Glutamatergic neuron (in vitro differentiated cells): ENCODE measurements at regions not wholly inside any gene's neighbourhood (a gene's known extent, or its start where the extent isn't known, plus 50 kb on each side); places are given as distances from the start of the nearest gene placed in this dataset.
"Not testable (repeated sequence)": the region's sequence is repeated elsewhere in the genome, so short reads cannot be mapped to it uniquely, and the experiment has no call there.

ENCODE experiments used
- DNase-seq: peaks from one replicate; pipeline ENCODE4 v3.0.0; 2022
- H3K27ac Mint-ChIP-seq: one replicate; pipeline ENCODE4 v1.8.0; 2020; ENCODE audit warnings: mild to moderate bottlenecking, mixed read lengths, inconsistent platforms; ENCODE audit not compliant: unreplicated experiment
- H3K27me3 Mint-ChIP-seq: one replicate; pipeline ENCODE4 v1.8.0; 2020; ENCODE audit warnings: mild to moderate bottlenecking, moderate library complexity, mixed read lengths, inconsistent platforms; ENCODE audit not compliant: unreplicated experiment
- H3K36me3 Mint-ChIP-seq: one replicate; pipeline ENCODE4 v1.8.0; 2020; ENCODE audit warnings: mild to moderate bottlenecking, mixed read lengths, inconsistent platforms; ENCODE audit not compliant: unreplicated experiment
- H3K4me1 Mint-ChIP-seq: one replicate; pipeline ENCODE4 v1.8.0; 2020; ENCODE audit warnings: mild to moderate bottlenecking, low read depth, mixed read lengths, inconsistent platforms; ENCODE audit not compliant: unreplicated experiment
- H3K4me3 Mint-ChIP-seq: one replicate; pipeline ENCODE4 v1.8.0; 2020; ENCODE audit warnings: mild to moderate bottlenecking, mixed read lengths, inconsistent platforms; ENCODE audit not compliant: unreplicated experiment
- H3K9me3 Mint-ChIP-seq: one replicate; pipeline ENCODE4 v1.8.0; 2020; ENCODE audit warnings: mild to moderate bottlenecking, moderate library complexity, mixed read lengths, inconsistent platforms; ENCODE audit not compliant: unreplicated experiment
- TF ChIP-seq, protein P1 (sequence below): fragments of 200-600 bp; sonication (generic); IDR thresholded peaks from one replicate; pipeline ENCODE4 v1.5.0; 2021; ENCODE audit not compliant: partially characterized antibody, unreplicated experiment

DNA sequence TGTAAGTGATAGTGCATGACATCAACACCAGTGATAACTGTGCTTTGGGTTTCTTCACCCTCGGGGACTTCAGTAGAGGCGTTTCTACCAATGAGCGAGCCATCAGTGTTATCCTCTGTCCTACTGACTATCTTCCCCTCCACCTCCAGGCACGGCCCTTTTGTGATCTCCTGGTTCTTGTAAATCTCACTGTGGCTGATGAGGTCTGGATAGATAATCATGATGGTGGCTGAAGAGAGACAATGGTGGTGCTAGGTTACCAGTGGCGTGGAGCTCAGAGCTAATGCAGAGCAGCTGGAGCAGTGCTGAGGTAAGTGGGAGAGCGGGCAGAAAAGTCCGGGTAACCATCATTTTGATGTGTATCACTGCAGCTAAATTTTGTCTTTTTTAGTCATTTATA, 816.6 kb downstream of the GLUD2 start:
- no peak overlapping the region for H3K27ac Mint-ChIP-seq
- H3K36me3 Mint-ChIP-seq = no peaks in the 10 kb centered on the region
- TF ChIP-seq, protein P1, sequence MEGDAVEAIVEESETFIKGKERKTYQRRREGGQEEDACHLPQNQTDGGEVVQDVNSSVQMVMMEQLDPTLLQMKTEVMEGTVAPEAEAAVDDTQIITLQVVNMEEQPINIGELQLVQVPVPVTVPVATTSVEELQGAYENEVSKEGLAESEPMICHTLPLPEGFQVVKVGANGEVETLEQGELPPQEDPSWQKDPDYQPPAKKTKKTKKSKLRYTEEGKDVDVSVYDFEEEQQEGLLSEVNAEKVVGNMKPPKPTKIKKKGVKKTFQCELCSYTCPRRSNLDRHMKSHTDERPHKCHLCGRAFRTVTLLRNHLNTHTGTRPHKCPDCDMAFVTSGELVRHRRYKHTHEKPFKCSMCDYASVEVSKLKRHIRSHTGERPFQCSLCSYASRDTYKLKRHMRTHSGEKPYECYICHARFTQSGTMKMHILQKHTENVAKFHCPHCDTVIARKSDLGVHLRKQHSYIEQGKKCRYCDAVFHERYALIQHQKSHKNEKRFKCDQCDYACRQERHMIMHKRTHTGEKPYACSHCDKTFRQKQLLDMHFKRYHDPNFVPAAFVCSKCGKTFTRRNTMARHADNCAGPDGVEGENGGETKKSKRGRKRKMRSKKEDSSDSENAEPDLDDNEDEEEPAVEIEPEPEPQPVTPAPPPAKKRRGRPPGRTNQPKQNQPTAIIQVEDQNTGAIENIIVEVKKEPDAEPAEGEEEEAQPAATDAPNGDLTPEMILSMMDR = no peak
- no peak overlapping the region for H3K4me3 Mint-ChIP-seq
- H3K4me1 Mint-ChIP-seq = no peaks in the 10 kb centered on the region
- no peaks in the 10 kb centered on the region for H3K9me3 Mint-ChIP-seq
- no peak for DNase-seq
- H3K27me3 Mint-ChIP-seq = no peaks in the 10 kb centered on the region

- Mint-ChIP-seq H3K9me3 (no peaks in the 10 kb centered on the region), H3K4me3 (no peak overlapping the region), H3K27me3 (no peaks in the 10 kb centered on the region), H3K36me3 (no peaks in the 10 kb centered on the region), H3K4me1 (no peaks in the 10 kb centered on the region), H3K27ac (no peak overlapping the region)
- TF ChIP-seq, protein P1 = no peak
- no peak for DNase-seq
Observed at GRCh38 chrX:121864561-121864960, 817.2 kb downstream of the GLUD2 start.

GRCh38 chrX:121869876-121870477, 822.6 kb downstream of the GLUD2 start:
- TF ChIP-seq, protein P1 = no peak
- Mint-ChIP-seq H3K4me3 (no peak overlapping the region), H3K4me1 (no peaks in the 10 kb centered on the region), H3K27ac (no peak overlapping the region), H3K27me3 (no peaks in the 10 kb centered on the region), H3K36me3 (no peaks in the 10 kb centered on the region), H3K9me3 (no peaks in the 10 kb centered on the region)
- no peak for DNase-seq

DNA sequence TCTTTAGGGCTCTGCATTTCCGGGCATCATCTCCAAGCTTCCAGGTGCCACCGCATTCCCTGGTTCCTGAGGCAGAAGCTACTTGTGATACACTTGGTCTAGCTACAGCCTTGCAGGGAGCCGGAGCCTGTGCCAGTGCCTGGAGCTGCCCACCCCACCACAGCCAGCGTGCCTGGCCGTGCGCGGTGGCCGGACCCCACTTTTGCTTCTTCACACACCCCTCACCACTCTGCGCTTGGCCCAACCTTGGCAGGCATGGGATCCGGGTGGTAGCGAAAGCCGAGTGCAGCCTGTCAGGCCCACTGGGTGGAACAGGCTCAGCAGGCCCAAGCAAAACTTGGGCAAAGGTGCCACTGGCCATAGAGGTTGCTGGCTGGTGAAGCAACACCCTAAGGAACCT, 823.7 kb downstream of the GLUD2 start:
- TF ChIP-seq, protein P1 = no peak
- no peak for DNase-seq
- no peaks in the 10 kb centered on the region for H3K4me1 Mint-ChIP-seq
- no peak overlapping the region for H3K4me3 Mint-ChIP-seq
- no peak overlapping the region for H3K27ac Mint-ChIP-seq
- H3K9me3 Mint-ChIP-seq = no peaks in the 10 kb centered on the region
- no peaks in the 10 kb centered on the region for H3K27me3 Mint-ChIP-seq
- no peaks in the 10 kb centered on the region for H3K36me3 Mint-ChIP-seq

GRCh38 chrX:121876305-121876704, 828.9 kb downstream of the GLUD2 start:
- Mint-ChIP-seq H3K4me1 (no peaks in the 10 kb centered on the region), H3K9me3 (no peaks in the 10 kb centered on the region), H3K27me3 (no peaks in the 10 kb centered on the region), H3K27ac (no peak overlapping the region), H3K36me3 (no peaks in the 10 kb centered on the region), H3K4me3 (no peak overlapping the region)
- DNase-seq = no peak
- TF ChIP-seq, protein P1 = no peak

DNA sequence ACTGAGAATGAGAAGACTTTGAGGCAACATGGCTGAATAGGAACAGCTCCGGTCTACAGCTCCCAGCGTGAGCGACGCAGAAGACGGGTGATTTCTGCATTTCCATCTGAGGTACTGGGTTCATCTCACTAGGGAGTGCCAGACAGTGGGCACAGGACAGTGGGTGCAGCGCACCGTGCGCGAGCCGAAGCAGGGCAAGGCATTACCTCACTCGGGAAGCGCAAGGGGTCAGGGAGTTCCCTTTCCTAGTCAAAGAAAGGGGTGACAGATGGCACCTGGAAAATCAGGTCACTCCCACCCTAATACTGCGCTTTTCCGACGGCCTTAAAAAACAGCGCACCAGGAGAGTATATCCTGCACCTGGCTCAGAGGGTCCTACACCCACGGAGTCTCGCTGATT, 829.9 kb downstream of the GLUD2 start:
- not testable (repeated sequence) for H3K27ac Mint-ChIP-seq, H3K27me3 Mint-ChIP-seq, H3K9me3 Mint-ChIP-seq

More for the DNA sequence above, 829.9 kb downstream of the GLUD2 start:
- H3K4me3 Mint-ChIP-seq, H3K4me1 Mint-ChIP-seq, H3K36me3 Mint-ChIP-seq, DNase-seq: not testable (repeated sequence)
